Neural cell (in vitro differentiated cells): ENCODE measurements at regions not wholly inside any gene's neighbourhood (a gene's known extent, or its start where the extent isn't known, plus 50 kb on each side); places are given as distances from the start of the nearest gene placed in this dataset.

Experiments used
- EP300 ChIP-seq: fragments of 450-650 bp; conservative IDR thresholded peaks from 2 replicates; pipeline ENCODE4 v1.6.1; 2014; ENCODE audit warnings: antibody characterized with exemption, mild to moderate bottlenecking, moderate library complexity; ENCODE audit not compliant: poor library complexity, severe bottlenecking
- EZH2 ChIP-seq: fragments of 200-600, 300-800 bp; shearing (Covaris generic), sonication (generic); IDR thresholded peaks from 2 replicates; pipeline ENCODE4 v1.6.1; 2014; ENCODE audit warnings: antibody characterized with exemption, low read length, borderline replicate concordance, mild to moderate bottlenecking; ENCODE audit not compliant: insufficient read depth, poor library complexity, severe bottlenecking
- MXI1 ChIP-seq: fragments of 450-650 bp; conservative IDR thresholded peaks from 2 replicates; pipeline ENCODE4 v1.6.1; 2014; ENCODE audit warnings: antibody characterized with exemption, mild to moderate bottlenecking; ENCODE audit not compliant: poor library complexity, severe bottlenecking
- POLR2AphosphoS5 ChIP-seq: IDR thresholded peaks from 2 replicates; pipeline ENCODE4 v1.6.1; 2012
- RAD21 ChIP-seq: fragments of 450-650 bp; conservative IDR thresholded peaks from 2 replicates; pipeline ENCODE4 v1.6.1; 2014; ENCODE audit warnings: antibody characterized with exemption, mild to moderate bottlenecking, moderate library complexity
- REST ChIP-seq: IDR thresholded peaks from 2 replicates; pipeline ENCODE4 v1.6.1; 2012; ENCODE audit warnings: borderline replicate concordance
- SMC3 ChIP-seq: fragments of 450-650 bp; conservative IDR thresholded peaks from 2 replicates; pipeline ENCODE4 v1.6.1; 2014; ENCODE audit warnings: antibody characterized with exemption, mild to moderate bottlenecking, moderate library complexity; ENCODE audit not compliant: poor library complexity
- TAF1 ChIP-seq: IDR thresholded peaks from 2 replicates; pipeline ENCODE4 v1.6.1; 2012; ENCODE audit warnings: low read depth
- TF ChIP-seq, protein P1 (sequence below): fragments of 450-650 bp; IDR thresholded peaks from 2 replicates; pipeline ENCODE4 v1.5.1; 2014; ENCODE audit warnings: antibody characterized with exemption, mild to moderate bottlenecking, moderate library complexity; ENCODE audit not compliant: poor library complexity, severe bottlenecking

DNA sequence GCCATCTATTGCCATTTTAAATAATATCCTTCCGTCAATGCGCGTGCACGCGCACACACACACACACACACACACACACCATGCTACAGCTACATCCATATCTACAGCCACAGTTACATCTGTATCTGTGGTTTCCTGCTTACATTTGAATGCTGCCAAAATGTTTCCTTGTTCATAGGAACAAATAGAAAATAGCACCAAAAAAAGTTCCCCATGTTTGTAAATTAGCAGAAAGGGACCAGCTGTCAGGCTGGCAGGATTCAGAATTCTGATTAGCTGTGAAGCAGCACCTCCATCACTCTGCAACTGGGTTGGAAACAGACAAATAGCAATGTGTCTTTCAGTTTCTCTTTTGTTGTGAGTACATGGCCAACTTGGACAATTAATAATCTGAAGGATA is 601.5 kb downstream of the IRX1 start:
- TF ChIP-seq, protein P1, sequence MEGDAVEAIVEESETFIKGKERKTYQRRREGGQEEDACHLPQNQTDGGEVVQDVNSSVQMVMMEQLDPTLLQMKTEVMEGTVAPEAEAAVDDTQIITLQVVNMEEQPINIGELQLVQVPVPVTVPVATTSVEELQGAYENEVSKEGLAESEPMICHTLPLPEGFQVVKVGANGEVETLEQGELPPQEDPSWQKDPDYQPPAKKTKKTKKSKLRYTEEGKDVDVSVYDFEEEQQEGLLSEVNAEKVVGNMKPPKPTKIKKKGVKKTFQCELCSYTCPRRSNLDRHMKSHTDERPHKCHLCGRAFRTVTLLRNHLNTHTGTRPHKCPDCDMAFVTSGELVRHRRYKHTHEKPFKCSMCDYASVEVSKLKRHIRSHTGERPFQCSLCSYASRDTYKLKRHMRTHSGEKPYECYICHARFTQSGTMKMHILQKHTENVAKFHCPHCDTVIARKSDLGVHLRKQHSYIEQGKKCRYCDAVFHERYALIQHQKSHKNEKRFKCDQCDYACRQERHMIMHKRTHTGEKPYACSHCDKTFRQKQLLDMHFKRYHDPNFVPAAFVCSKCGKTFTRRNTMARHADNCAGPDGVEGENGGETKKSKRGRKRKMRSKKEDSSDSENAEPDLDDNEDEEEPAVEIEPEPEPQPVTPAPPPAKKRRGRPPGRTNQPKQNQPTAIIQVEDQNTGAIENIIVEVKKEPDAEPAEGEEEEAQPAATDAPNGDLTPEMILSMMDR, result no peak
- TF ChIP-seq POLR2AphosphoS5 (no peak), SMC3 (no peak), EP300 (no peak), TAF1 (no peak), REST (no peak), EZH2 (no peak), RAD21 (no peak), MXI1 (no peak)
